Anterior cingulate cortex (tissue), 58 donors: ENCODE measurements at regions not wholly inside any gene's neighbourhood (a gene's known extent, or its start where the extent isn't known, plus 50 kb on each side); places are given as distances from the start of the nearest gene placed in this dataset.
"Not testable (repeated sequence)": the region's sequence is repeated elsewhere in the genome, so short reads cannot be mapped to it uniquely, and the experiment has no call there.

Source experiments
- DNase-seq, 58 donors: peaks; one replicate each; lab custom pipeline; 2025; lab: John Stamatoyannopoulos, UW

- no peak for DNase-seq
Measured at GRCh38 chr10:3261921-3262320, 89.3 kb upstream of the PITRM1 start.

GRCh38 chr10:3260066-3260834, 87.7 kb upstream of the PITRM1 start:
- no peak for DNase-seq

DNA sequence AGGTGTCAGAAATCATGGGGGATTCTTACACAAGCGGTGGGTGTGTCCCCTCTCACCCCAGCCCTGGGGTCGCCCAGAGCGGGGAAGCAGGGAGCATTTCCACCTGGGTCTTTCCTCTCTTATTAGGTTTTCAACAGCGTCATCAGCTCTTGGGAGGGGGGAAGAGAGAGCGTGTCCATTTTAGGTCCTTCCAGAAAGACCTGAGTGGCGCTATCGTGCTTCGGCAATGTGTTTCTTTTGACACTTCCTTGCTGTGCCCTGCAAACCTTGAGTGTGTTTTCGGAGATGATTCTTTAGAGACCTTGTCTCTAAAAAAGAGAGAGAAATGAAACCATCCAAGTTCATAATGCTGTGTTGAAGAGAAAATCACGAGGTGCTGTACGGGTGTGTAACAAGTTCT, 86.9 kb upstream of the PITRM1 start:
- no peak for DNase-seq

DNA sequence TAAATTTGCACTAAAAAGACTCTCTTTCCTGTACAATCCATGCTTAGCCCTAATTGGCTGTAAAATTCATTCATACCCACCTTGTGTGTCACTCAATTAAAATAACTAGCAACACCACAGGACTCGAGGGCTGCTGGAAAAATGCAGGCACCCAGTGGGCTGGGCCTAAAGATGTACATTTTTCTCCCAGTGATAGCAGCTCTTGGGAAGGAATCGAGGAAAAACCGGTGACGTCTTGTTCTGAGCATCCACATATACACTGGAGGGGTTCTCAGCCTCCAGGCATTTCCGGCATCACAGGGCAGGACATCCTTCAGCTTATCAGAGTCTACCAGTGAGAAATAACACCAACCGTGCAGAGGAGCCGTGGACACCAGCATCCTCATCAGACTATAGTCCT, 85.8 kb upstream of the PITRM1 start:
- DNase-seq, result no peak

GRCh38 chr10:3255616-3256015, 83.0 kb upstream of the PITRM1 start:
- DNase-seq, result no peak

- DNase-seq, result no peak
Measured at GRCh38 chr10:3255075-3255474, 82.5 kb upstream of the PITRM1 start.

DNA sequence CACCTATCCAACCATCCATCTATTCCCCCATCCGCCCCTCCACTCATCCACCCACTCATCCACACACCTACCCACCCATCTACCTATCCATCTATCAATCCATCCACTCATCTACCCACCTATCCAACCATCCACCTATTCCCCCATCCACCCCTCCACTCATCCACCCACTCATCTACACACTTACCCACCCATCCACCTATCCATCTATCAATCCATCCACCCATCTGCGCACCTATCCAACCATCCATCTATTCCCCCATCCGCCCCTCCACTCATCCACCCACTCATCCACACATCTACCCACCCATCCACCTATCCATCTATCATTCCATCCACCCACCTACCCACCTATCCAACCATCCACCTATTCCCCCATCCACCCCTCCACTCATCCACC, 81.4 kb upstream of the PITRM1 start:
- DNase-seq, result not testable (repeated sequence)

DNA sequence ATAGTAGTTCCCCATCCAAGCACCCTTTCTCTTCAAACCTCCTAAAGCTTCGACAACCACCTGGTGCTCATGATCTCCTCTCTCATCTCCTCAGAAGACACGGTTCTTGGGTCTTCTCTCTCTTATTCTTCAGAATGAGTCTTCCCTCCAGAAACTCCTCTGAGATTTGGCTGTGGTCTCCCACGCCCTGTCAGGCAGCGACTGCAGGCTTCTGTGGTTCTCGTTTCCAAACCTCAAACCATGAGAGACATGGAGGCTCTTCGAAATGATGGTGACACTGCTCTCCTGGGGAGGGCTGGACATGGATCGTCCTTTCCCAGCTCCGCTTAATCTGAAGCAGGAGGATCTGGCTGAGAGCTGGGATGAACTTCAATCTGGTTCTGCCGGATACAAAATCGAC, 78.6 kb upstream of the PITRM1 start:
- no peak for DNase-seq

- DNase-seq, result no peak
Measured at GRCh38 chr10:3249307-3249889, 76.8 kb upstream of the PITRM1 start.

DNA sequence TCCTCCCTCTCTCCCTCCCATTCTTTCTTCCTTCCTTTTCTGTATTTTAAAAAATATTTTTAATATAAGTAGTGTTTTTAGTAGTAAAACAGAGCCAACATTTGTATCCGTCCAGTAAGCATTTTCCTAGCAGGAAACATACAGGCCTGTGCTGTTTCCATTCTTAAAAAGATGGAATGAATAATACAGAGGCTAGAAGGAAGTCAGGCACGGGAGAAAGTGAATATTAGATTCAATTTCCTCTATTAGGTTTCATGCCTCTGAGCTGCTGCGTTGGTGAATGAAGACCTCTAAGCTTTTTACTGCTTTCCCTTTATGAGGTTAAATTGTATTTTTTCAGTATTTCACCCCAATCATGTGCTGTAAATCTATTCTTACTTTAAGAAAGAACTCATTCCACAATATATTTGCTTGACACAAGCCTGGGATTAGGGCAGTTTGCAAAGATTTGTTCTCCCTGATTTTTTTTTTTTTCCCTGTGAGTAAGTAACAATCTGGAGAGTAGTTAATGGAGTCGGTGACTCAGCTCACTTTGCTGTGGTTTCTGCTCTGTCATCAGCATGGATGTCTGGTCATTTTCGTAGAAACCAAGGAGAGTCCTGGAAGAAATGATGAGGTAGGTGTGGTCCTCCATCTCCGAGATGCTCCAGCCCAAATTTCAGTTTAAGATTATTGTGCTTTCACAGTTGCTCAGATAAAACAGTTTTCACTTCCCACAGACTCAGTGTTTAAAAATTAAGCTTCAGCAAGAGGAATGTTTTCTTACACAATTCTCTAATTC, 76.1 kb upstream of the PITRM1 start:
- DNase-seq, result peak in 5 of 58 donors; percentile 3 to 28 (median 15)

DNA sequence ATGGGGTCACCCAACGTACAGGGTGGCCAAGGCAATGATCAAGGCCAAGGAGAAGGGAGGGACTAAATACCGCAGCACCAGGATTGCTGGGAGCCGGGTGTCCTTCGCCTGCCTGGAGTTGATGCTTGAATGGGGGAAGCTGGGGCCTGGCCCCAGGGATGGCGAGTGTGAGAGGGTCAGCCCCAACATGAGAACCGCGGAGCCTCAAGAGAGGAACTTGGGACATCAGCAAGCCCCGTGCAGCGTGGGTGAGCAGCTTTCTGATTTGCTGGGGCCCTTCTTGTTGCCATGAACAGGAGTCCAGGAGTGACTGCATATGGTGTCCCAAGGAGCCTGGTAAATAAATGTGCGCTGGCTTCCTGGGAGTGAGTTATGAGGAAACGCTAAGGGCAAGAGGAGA, 72.8 kb upstream of the PITRM1 start:
- no peak for DNase-seq

DNA sequence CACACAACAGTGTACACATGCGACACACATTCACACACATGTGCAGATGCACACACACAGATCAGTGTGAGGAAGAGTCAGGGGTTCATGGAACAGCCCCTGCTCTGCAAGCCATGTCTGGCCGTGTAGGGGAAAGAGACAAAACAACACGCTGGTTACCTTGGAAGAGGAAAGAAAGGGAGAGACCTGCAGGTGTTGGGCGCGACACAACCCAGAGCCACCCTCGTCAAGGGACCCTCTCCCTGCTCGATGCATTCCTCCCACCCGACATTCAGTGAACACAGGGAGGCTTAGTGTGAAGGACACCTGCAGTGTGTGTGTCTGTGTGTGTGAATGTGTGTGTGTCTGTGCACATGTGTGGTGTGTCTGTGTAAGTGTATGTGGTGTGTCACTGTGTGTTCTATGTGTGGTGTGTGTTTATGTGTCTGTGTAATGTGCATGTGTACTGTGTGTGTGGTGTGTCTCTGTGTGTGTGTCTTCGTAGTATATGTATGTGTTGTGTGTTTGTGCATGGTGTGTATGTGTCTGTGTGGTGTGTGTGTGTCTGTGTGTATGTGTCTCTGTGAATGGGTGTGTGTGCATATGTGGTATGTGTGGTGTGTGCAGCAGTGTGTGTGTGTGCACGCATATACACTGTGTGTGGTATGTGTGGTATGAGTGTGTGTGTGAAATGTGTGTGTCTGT, 69.5 kb upstream of the PITRM1 start:
- no peak for DNase-seq

- peak in 18 of 58 donors; percentile 12 to 62 (median 36) for DNase-seq
Measured at GRCh38 chr10:3241274-3241921, 68.8 kb upstream of the PITRM1 start.

- DNase-seq, result no peak
Measured at GRCh38 chr10:3239920-3240894, 67.6 kb upstream of the PITRM1 start.

DNA sequence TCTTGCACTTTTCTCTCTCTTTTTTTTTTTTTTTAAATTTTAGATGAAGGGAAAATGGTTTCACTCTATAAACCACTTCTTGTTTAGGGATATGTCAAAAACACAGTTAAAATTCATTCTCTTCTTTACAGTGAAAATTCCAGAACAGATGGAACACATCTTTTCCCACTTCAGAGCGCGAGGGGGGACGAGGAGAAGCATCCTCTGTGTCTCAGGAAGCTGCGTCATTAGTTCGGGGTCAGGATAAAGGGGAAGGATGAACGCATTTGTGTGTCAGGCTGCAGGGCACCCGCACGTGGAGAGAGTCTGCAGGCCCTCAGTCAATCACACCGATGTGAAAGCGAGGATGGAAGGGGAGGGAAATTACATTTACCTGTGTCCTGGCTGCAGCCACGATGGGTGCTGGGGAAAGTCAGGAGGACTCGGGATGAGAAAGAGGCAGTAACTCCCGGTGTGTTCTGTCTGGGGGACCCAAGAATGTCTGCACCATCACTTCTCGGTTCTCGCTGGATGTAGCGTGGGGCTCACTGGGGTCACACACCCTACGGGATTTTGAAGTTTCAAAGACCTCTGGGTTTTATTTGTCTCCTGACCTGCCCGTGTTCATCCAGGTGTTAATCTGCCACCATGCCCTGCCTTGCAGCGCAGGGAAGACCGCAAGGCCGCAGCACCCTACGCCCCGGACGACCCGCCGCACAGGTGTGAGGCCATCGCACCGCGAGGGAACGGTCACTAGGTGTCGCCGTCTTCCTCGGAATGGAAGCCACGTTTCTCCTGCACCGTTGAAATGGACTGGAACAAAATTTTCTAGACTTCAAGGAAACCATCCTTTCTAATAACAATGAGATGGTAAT, 66.7 kb upstream of the PITRM1 start:
- peak in 42 of 58 donors; percentile 8 to 79 (median 34) for DNase-seq

DNA sequence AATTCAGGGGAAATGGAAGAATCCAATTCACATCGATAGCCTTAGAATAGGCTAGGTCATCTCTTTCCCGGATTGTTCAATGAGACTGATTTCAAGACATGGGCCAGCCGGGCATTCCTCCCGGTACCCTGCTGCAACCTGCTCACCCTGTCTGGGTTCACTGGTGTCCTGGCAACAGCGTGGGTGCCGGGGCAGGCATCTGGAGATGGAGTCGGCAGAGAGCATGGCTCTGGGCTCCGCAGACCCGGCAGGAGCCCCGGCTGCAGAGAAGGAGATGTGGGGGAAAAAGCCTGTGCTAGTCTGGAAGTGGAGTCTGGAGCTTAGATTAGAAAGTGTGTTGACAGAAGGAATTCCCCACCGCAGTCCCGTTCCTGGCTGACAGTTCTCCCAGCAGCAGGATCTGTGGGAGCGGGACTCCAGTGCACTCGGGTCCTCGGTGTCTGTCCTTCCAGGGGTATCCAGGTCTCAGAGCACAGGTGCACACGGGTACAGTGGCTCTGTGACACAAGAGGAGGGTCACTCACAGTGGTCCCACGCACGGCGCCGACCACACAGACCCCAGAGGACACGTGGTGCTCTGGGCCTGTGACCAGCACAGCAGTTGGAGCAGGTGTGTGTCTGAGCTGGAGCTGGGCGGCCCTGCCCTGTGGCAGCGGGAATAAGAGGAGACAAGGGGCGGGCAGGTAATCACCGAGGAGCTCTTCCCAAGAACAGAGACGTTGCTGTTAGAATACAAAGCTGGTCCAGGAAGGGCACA, 65.7 kb upstream of the PITRM1 start:
- DNase-seq, result no peak

GRCh38 chr10:3237530-3237929, 64.9 kb upstream of the PITRM1 start:
- DNase-seq, result no peak
